ENCODE measurements at regions not wholly inside any gene's neighbourhood (a gene's known extent, or its start where the extent isn't known, plus 50 kb on each side); places are given as distances from the start of the nearest gene placed in this dataset.

GRCh38 chr1:30325085-30325935 lies 398.1 kb downstream of the MATN1 start:
- DNase-seq, result no peak

DNA sequence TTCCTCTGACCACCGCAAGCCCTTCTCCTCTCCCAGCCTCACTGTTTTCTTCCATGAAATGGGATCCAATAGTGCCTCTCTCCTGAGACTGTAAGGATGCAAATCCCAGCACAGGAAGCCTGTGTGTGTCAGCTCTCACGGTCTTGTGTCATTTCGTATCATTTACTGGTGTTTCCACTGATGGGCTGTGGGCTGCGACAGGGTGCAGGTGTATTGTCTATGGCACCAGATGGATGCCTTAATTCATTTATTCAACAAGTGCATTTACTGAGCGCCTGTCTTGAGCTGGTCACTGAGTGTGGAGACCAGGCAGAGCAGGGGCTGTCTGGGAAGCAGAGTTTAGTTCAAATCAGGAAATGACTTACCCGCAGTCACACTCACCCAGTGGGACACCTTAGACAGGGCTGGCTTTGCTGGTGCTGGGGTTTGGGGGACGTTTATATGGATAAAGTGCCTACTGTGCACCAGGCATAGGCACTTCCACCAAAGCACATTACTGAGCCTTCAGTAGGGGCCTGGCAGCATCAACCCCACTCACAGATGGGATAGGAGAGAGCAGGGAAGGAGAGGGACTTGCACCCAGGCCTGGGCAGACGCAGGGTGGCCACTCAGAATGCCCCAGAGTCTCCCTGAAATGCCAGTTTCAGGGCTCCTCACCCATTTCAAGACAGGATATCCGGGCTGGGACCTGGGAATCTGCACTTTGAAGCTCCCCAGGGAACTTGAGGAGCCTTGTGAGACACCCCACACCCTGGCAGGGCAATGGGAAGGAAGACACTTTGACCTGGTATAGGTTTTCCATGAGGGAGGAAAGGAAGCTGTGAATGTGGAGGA lies 398.9 kb downstream of the MATN1 start:
- no peak for DNase-seq

DNA sequence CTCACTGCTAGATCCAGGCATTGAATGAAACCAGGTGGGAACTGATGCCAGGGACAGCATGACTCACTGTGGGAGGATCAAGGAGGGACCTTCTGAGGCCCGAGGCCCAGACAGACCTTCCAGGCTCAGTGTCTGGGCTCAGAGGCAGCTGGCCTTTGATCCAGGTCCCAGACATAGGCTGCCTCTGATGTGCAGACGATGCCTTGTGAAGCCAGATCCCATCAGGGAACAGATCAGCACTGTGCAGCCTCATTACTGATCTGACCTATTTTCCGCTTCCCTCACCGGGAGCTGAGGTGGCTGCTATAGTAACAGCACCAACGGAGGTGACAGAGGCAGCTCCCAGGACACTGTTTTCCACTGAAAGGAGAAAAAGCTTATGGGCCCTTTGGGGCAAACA lies 399.5 kb downstream of the MATN1 start:
- DNase-seq, result no peak

DNA sequence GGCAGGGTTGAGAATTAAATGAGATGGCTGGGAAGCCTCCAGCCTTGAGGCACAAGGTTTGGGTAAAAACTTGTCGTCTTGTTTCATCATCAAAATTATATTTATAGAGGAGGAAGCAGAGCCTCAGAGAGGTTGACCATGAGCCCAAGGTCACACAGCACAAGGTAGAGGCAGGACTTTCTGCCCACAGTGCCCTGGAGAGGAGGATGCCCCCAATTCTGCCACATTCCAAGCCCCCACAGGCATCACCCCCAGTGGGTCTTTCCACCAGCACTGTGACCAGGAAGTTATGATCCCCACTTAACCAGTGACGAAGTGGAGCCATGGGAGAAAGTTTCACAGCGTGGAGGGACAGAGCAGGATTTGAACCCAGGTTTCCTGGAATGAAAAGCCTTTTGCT lies 400.0 kb downstream of the MATN1 start:
- no peak for DNase-seq

DNA sequence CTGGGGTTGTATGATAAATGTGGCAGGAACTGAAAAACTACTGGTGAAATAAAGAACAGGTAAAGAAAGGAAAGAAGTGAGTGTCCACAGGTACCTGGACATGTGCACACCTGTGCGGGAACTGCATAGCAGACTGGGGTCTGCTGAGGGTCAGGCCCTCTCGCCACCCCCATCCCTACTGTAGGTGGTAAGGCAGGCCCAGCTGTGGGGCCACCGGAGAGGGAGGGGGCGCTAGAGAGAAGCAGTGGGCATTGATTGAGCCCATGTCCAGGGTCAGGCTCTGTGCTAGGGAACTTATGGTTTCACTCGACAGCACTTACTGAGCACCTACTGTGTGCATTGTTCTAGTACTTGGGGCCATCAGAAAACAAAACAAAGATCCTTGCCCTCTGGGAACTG lies 400.5 kb downstream of the MATN1 start:
- no peak for DNase-seq

DNA sequence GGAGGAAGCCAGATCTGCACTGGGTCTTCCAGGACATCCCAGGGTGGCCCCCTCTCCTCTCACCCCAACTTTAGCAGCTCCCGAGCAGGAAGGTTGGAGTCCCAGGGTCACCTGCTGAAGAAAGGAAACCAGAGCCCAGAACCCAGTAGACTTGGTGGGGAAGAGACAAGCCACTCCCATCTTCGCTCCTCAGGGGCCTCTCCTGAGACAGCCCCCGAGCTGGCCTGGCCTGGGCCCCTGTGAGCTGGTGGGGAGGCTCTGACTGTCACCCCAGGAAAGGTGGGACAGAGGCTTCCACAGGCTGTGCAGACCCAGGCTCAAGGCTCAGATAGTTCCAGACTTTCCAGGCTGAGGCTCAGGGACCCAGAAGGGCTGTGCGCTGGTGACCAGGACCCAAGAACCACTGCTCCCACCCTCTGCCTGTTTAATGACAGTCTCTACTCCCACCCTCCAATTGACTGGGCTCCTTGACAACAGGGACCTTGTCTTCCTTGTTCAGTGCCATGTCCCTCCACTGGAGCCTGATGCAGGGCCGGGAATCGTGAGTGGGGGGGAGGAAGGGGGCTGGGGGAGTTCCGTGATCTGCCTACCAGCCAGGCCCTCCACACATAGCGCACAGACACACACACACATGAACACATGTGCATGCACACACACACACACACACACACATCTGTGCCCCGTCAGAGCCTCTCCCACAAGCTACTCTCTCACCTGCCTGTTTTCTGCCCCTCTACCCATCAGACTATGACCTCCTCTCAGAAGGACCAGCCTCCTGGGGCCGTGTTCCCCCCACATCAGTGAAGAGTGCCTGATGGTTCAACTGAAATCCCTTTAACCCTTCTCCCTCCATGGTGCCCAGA lies 401.2 kb downstream of the MATN1 start:
- no peak for DNase-seq

- no peak for DNase-seq
These were observed 402.0 kb downstream of the MATN1 start for GRCh38 chr1:30321246-30321910.

- no peak for DNase-seq
These were observed 402.8 kb downstream of the MATN1 start for GRCh38 chr1:30320581-30320890.

- DNase-seq, result no peak
These were observed 403.4 kb downstream of the MATN1 start for GRCh38 chr1:30319765-30320580.

DNA sequence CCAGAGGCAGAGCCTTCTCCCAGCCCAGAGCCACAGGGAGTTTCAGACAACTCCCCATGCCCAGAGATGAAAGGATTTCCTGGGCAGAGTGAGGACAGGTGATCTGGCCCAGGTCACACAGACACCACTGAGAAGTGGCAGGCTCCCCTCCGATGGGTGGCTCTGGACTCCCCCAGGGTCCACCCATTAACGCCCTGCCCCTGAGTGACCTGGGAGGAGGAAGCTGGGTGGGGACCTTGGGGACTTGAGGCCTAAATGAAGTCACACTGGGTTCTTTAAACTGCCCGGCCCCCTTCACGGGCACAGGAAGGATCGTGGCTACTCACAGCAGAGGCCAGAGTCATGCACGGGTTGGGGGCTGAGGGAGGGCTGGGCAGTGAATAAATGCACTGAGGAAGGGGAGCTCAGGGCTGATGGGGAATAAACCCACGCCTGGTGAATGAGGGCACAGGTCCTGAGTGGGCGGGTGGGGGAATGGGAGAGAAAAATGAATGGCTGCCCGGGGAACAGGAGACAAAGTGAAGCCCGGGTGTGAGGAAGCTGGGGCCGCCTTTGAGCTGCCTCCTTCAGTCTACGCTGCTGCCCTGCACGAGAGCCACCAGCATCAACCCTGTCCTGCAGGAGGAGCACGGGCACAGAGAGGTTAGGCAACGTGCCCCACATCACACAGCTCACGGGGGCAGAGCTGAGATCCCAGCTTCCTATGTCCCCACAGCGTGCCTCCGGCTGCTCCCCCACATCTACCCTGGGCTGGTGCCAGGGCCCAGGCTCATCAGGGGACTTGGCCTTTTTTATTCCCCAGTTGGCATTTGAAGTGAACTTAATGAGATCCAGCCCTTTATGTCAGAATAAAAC lies 404.3 kb downstream of the MATN1 start:
- no peak for DNase-seq

GRCh38 chr1:30318413-30318812 lies 405.0 kb downstream of the MATN1 start:
- no peak for DNase-seq

- no peak for DNase-seq
These were observed 405.5 kb downstream of the MATN1 start for GRCh38 chr1:30317921-30318320.

- no peak for DNase-seq
These were observed 407.3 kb downstream of the MATN1 start for GRCh38 chr1:30316056-30316455.

- no peak for DNase-seq
These were observed 408.0 kb downstream of the MATN1 start for GRCh38 chr1:30315185-30315960.

- no peak for DNase-seq
These were observed 408.8 kb downstream of the MATN1 start for GRCh38 chr1:30314591-30314990.

DNA sequence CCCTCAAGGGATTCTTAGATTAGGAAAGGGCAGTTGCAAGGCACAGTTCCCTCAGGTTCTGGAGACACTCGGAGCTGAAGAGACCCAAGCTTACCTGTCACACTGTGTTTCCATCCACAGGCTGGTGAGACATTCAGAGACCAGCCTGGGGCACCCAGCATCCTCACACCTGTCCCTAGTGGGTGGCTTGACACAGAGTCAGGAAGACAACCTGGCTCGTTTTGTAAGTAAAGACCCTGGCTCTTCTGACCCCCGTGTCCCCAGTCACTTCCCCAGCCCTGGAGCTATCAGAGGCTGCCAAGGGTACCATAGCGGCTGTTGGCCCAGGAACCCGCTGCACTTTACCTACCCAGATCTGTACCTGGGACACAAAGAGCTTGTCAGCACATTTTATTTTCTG lies 409.8 kb downstream of the MATN1 start:
- no peak for DNase-seq

GRCh38 chr1:30313176-30313575 lies 410.2 kb downstream of the MATN1 start:
- no peak for DNase-seq

GRCh38 chr1:30312226-30312625 lies 411.2 kb downstream of the MATN1 start:
- no peak for DNase-seq

- no peak for DNase-seq
These were observed 411.6 kb downstream of the MATN1 start for GRCh38 chr1:30311749-30312148.
